CD14-positive monocyte (primary cell): ENCODE measurements at regions not wholly inside any gene's neighbourhood (a gene's known extent, or its start where the extent isn't known, plus 50 kb on each side); places are given as distances from the start of the nearest gene placed in this dataset.

Experiments
- DNase-seq, 3 donors: peaks; one replicate each; pipeline ENCODE4 v3.0.0-alpha.2; 2011 to 2022
- H2AFZ ChIP-seq: 2 replicates; pipeline ENCODE4 v1.6.0; 2012; ENCODE audit warnings: mild to moderate bottlenecking, low read depth, low read length, inconsistent platforms; ENCODE audit not compliant: insufficient read depth, poor library complexity, severe bottlenecking
- H3K27ac ChIP-seq, 2 donors: 1 replicate in 1 of 2; 2 replicates in 1 of 2; pipeline ENCODE4 v1.5.1; 2012 to 2013; ENCODE audit warnings: low read length in 2 of 2, control low read depth in 1 of 2, inconsistent platforms in 1 of 2, low read depth in 1 of 2, mild to moderate bottlenecking in 1 of 2
- H3K27me3 ChIP-seq, 2 donors: one replicate each; pipeline versions ENCODE4 v1.6.0 to v1.6.1; 2011 to 2013; ENCODE audit warnings: low read length in 2 of 2; ENCODE audit not compliant: control insufficient read depth in 2 of 2, insufficient read depth in 2 of 2
- H3K36me3 ChIP-seq, 2 donors: replicated peaks in 1 of 2; 1 replicate in 1 of 2; 2 replicates in 1 of 2; pipeline versions ENCODE4 v1.5.1 to v1.6.1; 2012 to 2013; ENCODE audit warnings: low read length in 2 of 2, control low read depth in 1 of 2, inconsistent platforms in 1 of 2, mild to moderate bottlenecking in 1 of 2; ENCODE audit not compliant: insufficient read depth in 2 of 2, control insufficient read depth in 1 of 2
- H3K4me1 ChIP-seq, 2 donors: 1 replicate in 1 of 2; 2 replicates in 1 of 2; pipeline versions ENCODE4 v1.5.1 to v1.6.1; 2012 to 2013; ENCODE audit warnings: low read length in 2 of 2, control low read depth in 1 of 2, inconsistent platforms in 1 of 2, mild to moderate bottlenecking in 1 of 2, moderate library complexity in 1 of 2; ENCODE audit not compliant: insufficient read depth in 2 of 2, control insufficient read depth in 1 of 2
- H3K4me2 ChIP-seq: replicated peaks from 2 replicates; pipeline ENCODE3; 2012; ENCODE audit warnings: low read length, moderate library complexity, mild to moderate bottlenecking; ENCODE audit not compliant: poor library complexity, severe bottlenecking; ENCODE audit errors: extremely low read depth
- H3K4me3 ChIP-seq, 3 experiments: fragments of 200-600 bp in 1 of 3; sonication (generic) in 1 of 3; replicated peaks in 1 of 3; 1 replicate in 2 of 3; 2 replicates in 1 of 3; pipeline ENCODE4 v1.5.1; 2011 to 2013; ENCODE audit warnings: low read length in 3 of 3, mild to moderate bottlenecking in 3 of 3, control low read depth in 2 of 3, low read depth in 2 of 3, inconsistent platforms in 1 of 3, moderate library complexity in 1 of 3
- H3K79me2 ChIP-seq: 2 replicates; pipeline ENCODE4 v1.6.0; 2012; ENCODE audit warnings: mild to moderate bottlenecking, control low read depth, inconsistent platforms, low read length, moderate library complexity; ENCODE audit not compliant: insufficient read depth
- H3K9ac ChIP-seq: 2 replicates; pipeline ENCODE4 v1.6.0; 2017; ENCODE audit warnings: low read length, mild to moderate bottlenecking; ENCODE audit not compliant: insufficient read depth, poor library complexity, severe bottlenecking
- H3K9me3 ChIP-seq, 2 donors: replicated peaks in 1 of 2; 1 replicate in 1 of 2; 2 replicates in 1 of 2; pipeline versions ENCODE4 v1.5.1 to v1.6.1; 2012 to 2013; ENCODE audit warnings: low read length in 2 of 2, control low read depth in 1 of 2; ENCODE audit not compliant: control insufficient read depth in 1 of 2, insufficient read depth in 1 of 2
- H4K20me1 ChIP-seq: 2 replicates; pipeline ENCODE4 v1.6.0; 2012; ENCODE audit warnings: mild to moderate bottlenecking, low read length, control low read depth, moderate library complexity; ENCODE audit not compliant: insufficient read depth
- H3K27ac Mint-ChIP-seq, 7 donors: one replicate each; pipeline ENCODE4 v1.8.0; 2020; ENCODE audit warnings: mild to moderate bottlenecking in 7 of 7, mixed read lengths in 7 of 7, moderate library complexity in 6 of 7, inconsistent platforms in 2 of 7
- H3K27me3 Mint-ChIP-seq, 3 donors: one replicate each; pipeline ENCODE4 v1.8.0; 2021 to 2022; ENCODE audit warnings: low read depth in 3 of 3, mild to moderate bottlenecking in 3 of 3, mixed read lengths in 3 of 3, moderate library complexity in 3 of 3, inconsistent platforms in 1 of 3
- H3K36me3 Mint-ChIP-seq, 2 donors: one replicate each; pipeline ENCODE4 v1.8.0; 2020; ENCODE audit warnings: mixed read lengths in 2 of 2, inconsistent platforms in 1 of 2, mild to moderate bottlenecking in 1 of 2
- H3K4me1 Mint-ChIP-seq: one replicate; pipeline ENCODE4 v1.8.0; 2020; ENCODE audit warnings: mild to moderate bottlenecking, mixed read lengths
- H3K4me3 Mint-ChIP-seq, 2 donors: one replicate each; pipeline ENCODE4 v1.8.0; 2020; ENCODE audit warnings: mild to moderate bottlenecking in 2 of 2, mixed read lengths in 2 of 2, moderate library complexity in 1 of 2
- H3K9me3 Mint-ChIP-seq, 7 donors: one replicate each; pipeline ENCODE4 v1.8.0; 2020 to 2022; ENCODE audit warnings: mixed read lengths in 7 of 7, mild to moderate bottlenecking in 6 of 7, moderate library complexity in 6 of 7, inconsistent platforms in 2 of 7
- WGBS: methylation state at CpG from one replicate; pipeline ENCODE4 v1.1.5; 2013; ENCODE audit warnings: missing lambda C conversion rate; ENCODE audit not compliant: insufficient coverage; 5-methylcytosine and 5-hydroxymethylcytosine counted together
- intact Hi-C, 2 donors: fragments of 100-400 bp; cut with micrococcal nuclease; formaldehyde crosslinking; loops; one replicate each; pipeline versions ENCODE4 v1.15.0 to v1.15.1; 2023
- TF ChIP-seq, protein P1 (sequence below): fragments of 200-600 bp; IDR thresholded peaks from one replicate; pipeline ENCODE4 v1.8.0; 2022; ENCODE audit warnings: antibody characterized with exemption, mild to moderate bottlenecking

GRCh38 chr16:26231647-26232046 lies 539.9 kb downstream of the HS3ST4 start:
- Histone ChIP-seq H3K27ac (no peak overlapping the region), H3K4me2 (no peak overlapping the region), H3K4me1 (no peaks in the 10 kb centered on the region), H4K20me1 (no peaks in the 10 kb centered on the region), H3K4me3 (no peak overlapping the region), H3K9me3 (no peaks in the 10 kb centered on the region), H3K9ac (no peak overlapping the region), H2AFZ (no peak overlapping the region), H3K36me3 (no peaks in the 10 kb centered on the region), H3K27me3 (no peaks in the 10 kb centered on the region), H3K79me2 (no peaks in the 10 kb centered on the region)
- H3K9me3 Mint-ChIP-seq = peaks cover 0 to 3% (median 0%) of the 10 kb centered on the region in 7 donors
- no CpG with 5 or more reads among the region's 2 CpGs for WGBS
- TF ChIP-seq, protein P1, sequence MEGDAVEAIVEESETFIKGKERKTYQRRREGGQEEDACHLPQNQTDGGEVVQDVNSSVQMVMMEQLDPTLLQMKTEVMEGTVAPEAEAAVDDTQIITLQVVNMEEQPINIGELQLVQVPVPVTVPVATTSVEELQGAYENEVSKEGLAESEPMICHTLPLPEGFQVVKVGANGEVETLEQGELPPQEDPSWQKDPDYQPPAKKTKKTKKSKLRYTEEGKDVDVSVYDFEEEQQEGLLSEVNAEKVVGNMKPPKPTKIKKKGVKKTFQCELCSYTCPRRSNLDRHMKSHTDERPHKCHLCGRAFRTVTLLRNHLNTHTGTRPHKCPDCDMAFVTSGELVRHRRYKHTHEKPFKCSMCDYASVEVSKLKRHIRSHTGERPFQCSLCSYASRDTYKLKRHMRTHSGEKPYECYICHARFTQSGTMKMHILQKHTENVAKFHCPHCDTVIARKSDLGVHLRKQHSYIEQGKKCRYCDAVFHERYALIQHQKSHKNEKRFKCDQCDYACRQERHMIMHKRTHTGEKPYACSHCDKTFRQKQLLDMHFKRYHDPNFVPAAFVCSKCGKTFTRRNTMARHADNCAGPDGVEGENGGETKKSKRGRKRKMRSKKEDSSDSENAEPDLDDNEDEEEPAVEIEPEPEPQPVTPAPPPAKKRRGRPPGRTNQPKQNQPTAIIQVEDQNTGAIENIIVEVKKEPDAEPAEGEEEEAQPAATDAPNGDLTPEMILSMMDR = no peak
- H3K4me3 Mint-ChIP-seq = no peak overlapping the region
- H3K36me3 Mint-ChIP-seq = no peaks in the 10 kb centered on the region
- DNase-seq = no peak
- H3K27ac Mint-ChIP-seq = no peak overlapping the region
- peaks cover 0 to 4% (median 0%) of the 10 kb centered on the region in 3 donors for H3K27me3 Mint-ChIP-seq
- intact Hi-C loops = no loop called here
- no peaks in the 10 kb centered on the region for H3K4me1 Mint-ChIP-seq

DNA sequence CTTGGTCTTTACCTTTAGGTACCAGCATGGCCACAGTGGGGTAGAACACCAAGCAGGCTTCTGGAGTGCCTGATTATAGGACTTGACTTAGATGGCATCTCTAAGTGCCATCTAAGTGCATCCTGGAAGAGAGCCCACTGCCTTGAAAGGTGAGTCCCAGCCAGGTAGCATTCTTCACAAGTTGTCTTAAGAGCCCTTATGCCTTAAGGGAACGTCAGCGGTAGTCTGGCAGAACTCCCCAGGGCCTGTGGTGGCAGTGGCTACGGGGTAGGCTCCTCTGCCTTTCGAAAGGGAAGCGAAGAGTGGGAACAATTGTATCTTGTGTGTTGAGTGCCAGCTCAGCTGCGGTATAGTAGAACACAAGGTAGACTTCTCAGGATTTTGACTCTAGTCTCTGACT lies 549.0 kb downstream of the HS3ST4 start:
- Mint-ChIP-seq H3K9me3 (peaks cover 5 to 21% (median 10%) of the 10 kb centered on the region in 7 donors), H3K4me3 (no peak overlapping the region), H3K27me3 (peaks cover 0 to 1% (median 0%) of the 10 kb centered on the region in 3 donors), H3K27ac (no peak overlapping the region), H3K4me1 (no peaks in the 10 kb centered on the region), H3K36me3 (no peaks in the 10 kb centered on the region)
- WGBS = 92% methylated on average over 5 of the region's 6 CpGs
- H3K9me3 ChIP-seq = peaks cover 13 to 17% of the 10 kb centered on the region in 2 donors
- no peaks in the 10 kb centered on the region for H3K36me3 ChIP-seq
- H3K79me2 ChIP-seq = no peaks in the 10 kb centered on the region
- H3K27ac ChIP-seq = no peak overlapping the region
- intact Hi-C loops = no loop called here
- no peaks in the 10 kb centered on the region for H4K20me1 ChIP-seq
- no peak overlapping the region for H3K4me3 ChIP-seq
- H3K4me2 ChIP-seq = no peak overlapping the region
- H3K9ac ChIP-seq = no peak overlapping the region
- no peak overlapping the region for H2AFZ ChIP-seq
- TF ChIP-seq, protein P1 = no peak
- no peaks in the 10 kb centered on the region for H3K27me3 ChIP-seq
- no peak for DNase-seq
- no peaks in the 10 kb centered on the region for H3K4me1 ChIP-seq
